K562 (cell line): ENCODE measurements at regions not wholly inside any gene's neighbourhood (a gene's known extent, or its start where the extent isn't known, plus 50 kb on each side); places are given as distances from the start of the nearest gene placed in this dataset.

ENCODE experiments used
- ATAC-seq: fragments of 200-7000 bp; cut with Tn5 transposase; 3 replicates; pipeline ENCODE4 v1.9.1; 2020; ENCODE audit warnings: moderate library complexity
- BruUV-seq: library from RNA; stranded (reverse); fragments of 400-500 nt; replicated peaks from 2 replicates; lab custom pipeline; 2021; lab: Mats Ljungman, UMichigan
- CTCF ChIA-PET: fragments of 300-600 bp; formaldehyde crosslinking; extraction: SDS; loops from one replicate; lab custom pipeline; 2021; ENCODE audit warnings: low intra/inter-chr PET ratio; lab: Yijun Ruan, JAX
- POLR2A ChIA-PET: fragments of 300-600, 350-650 bp; sonication (Branson Sonifier 250); formaldehyde crosslinking; extraction: SDS; loops from one replicate; lab custom pipeline; 2021; ENCODE audit warnings: antibody characterized with exemption, inconsistent platforms; lab: Yijun Ruan, JAX
- DNase-seq, 4 experiments: peaks; one replicate each; pipeline versions ENCODE4 v3.0.0 to v3.0.0-alpha.2; 2011 to 2018; ENCODE audit warnings: low spot score in 3 of 4, mixed read lengths in 3 of 4; ENCODE audit errors: extremely low read depth in 1 of 4
- FAIRE-seq: peaks from 2 replicates; lab custom pipeline; 2011; peaks lifted over from hg19 to GRCh38; lab: Jason Lieb, UNC
- H2AFZ ChIP-seq: 2 replicates; pipeline ENCODE4 v1.6.0; 2011; ENCODE audit warnings: low read depth, low read length, control low read depth, inconsistent platforms
- H3K27ac ChIP-seq: fragments of 200-600 bp; 3 replicates; pipeline ENCODE4 v1.8.0; 2011; ENCODE audit warnings: low read depth, mild to moderate bottlenecking, control low read depth, inconsistent platforms, low read length, moderate library complexity, mixed read lengths; ENCODE audit errors: extremely low read depth
- H3K27me3 ChIP-seq, 2 experiments: fragments of 300-600 bp in 1 of 2; 2 replicates in 1 of 2; 3 replicates in 1 of 2; pipeline versions ENCODE4 v1.6.0 to v1.8.0; 2011; ENCODE audit warnings: inconsistent platforms in 2 of 2, low read length in 2 of 2, mild to moderate bottlenecking in 1 of 2, mixed read lengths in 1 of 2, moderate library complexity in 1 of 2; ENCODE audit not compliant: control insufficient read depth in 2 of 2, insufficient read depth in 2 of 2
- H3K36me3 ChIP-seq: fragments of 300-600 bp; 3 replicates; pipeline ENCODE4 v1.8.0; 2011; ENCODE audit warnings: mild to moderate bottlenecking, low read length, inconsistent platforms; ENCODE audit not compliant: control insufficient read depth, insufficient read depth
- H3K4me1 ChIP-seq, 2 experiments: fragments of 200-600 bp in 1 of 2; replicated peaks in 1 of 2; 2 replicates in 1 of 2; 3 replicates in 1 of 2; pipeline versions ENCODE4 v1.5.1 to v1.8.0; 2011; ENCODE audit warnings: inconsistent platforms in 2 of 2, low read length in 2 of 2, mild to moderate bottlenecking in 1 of 2, mixed read lengths in 1 of 2, moderate library complexity in 1 of 2; ENCODE audit not compliant: control insufficient read depth in 2 of 2, insufficient read depth in 2 of 2
- H3K4me2 ChIP-seq: 2 replicates; pipeline ENCODE4 v1.6.1; 2011; ENCODE audit warnings: low read length, control low read depth, inconsistent platforms, mixed read lengths; ENCODE audit not compliant: insufficient read depth
- H3K4me3 ChIP-seq: fragments of 200-600 bp; sonication (generic), shearing (Covaris generic); 2 replicates; pipeline ENCODE4 v1.5.1; 2016; ENCODE audit warnings: control low read depth, inconsistent platforms
- H3K79me2 ChIP-seq: fragments of 200-600 bp; 3 replicates; pipeline ENCODE4 v1.8.0; 2011; ENCODE audit warnings: low read length, inconsistent platforms; ENCODE audit not compliant: control insufficient read depth, insufficient read depth
- H3K9ac ChIP-seq, 2 experiments: 2 replicates each; pipeline versions ENCODE4 v1.6.0 to v1.6.1; 2011; ENCODE audit warnings: low read depth in 2 of 2, low read length in 2 of 2, control low read depth in 1 of 2, inconsistent platforms in 1 of 2, mild to moderate bottlenecking in 1 of 2, mixed read lengths in 1 of 2; ENCODE audit not compliant: insufficient read depth in 1 of 2
- H3K9me1 ChIP-seq: one replicate; pipeline ENCODE4 v1.6.0; 2011; ENCODE audit warnings: inconsistent platforms, mild to moderate bottlenecking, low read length, moderate library complexity; ENCODE audit not compliant: control insufficient read depth, insufficient read depth
- H3K9me3 ChIP-seq: replicated peaks from 2 replicates; pipeline ENCODE4 v1.5.1; 2011; ENCODE audit warnings: low read depth, low read length, inconsistent platforms; ENCODE audit not compliant: control insufficient read depth, insufficient read depth
- H4K20me1 ChIP-seq: replicated peaks from 2 replicates; pipeline ENCODE4 v1.6.1; 2011; ENCODE audit warnings: low read length, inconsistent platforms, mixed read lengths; ENCODE audit not compliant: control insufficient read depth, insufficient read depth
- KAT2B ChIP-seq: IDR thresholded peaks from one replicate; pipeline ENCODE4 v1.6.1; 2012; ENCODE audit warnings: low read depth, mild to moderate bottlenecking, control low read depth, inconsistent platforms, low read length, moderate library complexity
- NFE2L1 ChIP-seq: fragments of 450-650 bp; IDR thresholded peaks from 2 replicates; pipeline ENCODE4 v1.6.1; 2016; ENCODE audit warnings: missing genetic modification characterization, low read depth, mild to moderate bottlenecking, missing compliant biosample characterization, moderate library complexity, borderline replicate concordance
- NFIC ChIP-seq: fragments of 450-650 bp; IDR thresholded peaks from 2 replicates; pipeline ENCODE4 v1.6.1; 2017; ENCODE audit warnings: mild to moderate bottlenecking, inconsistent platforms
- NFYB ChIP-seq: IDR thresholded peaks from 2 replicates; pipeline ENCODE4 v1.6.1; 2011; ENCODE audit warnings: mild to moderate bottlenecking, moderate library complexity; ENCODE audit not compliant: insufficient read length; ENCODE audit errors: extremely low read depth
- whole genome bisulfite sequencing: fragments of 100-300 bp; shearing (Covaris generic); methylation state at CpG from one replicate; pipeline ENCODE4 v1.1.6; 2016; ENCODE audit warnings: low coverage, mixed read lengths; ENCODE audit not compliant: insufficient coverage; ENCODE audit errors: missing lambda C conversion rate; 5-methylcytosine and 5-hydroxymethylcytosine counted together
- in situ Hi-C: fragments of 300-500 bp; cut with MboI; formaldehyde crosslinking; loops from 4 replicates; pipeline ENCODE4 v1.15.0; 2018; ENCODE audit warnings: inconsistent platforms, mixed read lengths
- intact Hi-C: fragments of 100-400 bp; cut with micrococcal nuclease; formaldehyde crosslinking; loops from 2 replicates; pipeline ENCODE4 v1.14.2; 2022
- TF ChIP-seq, protein P1 (sequence below): fragments of 450-650 bp; IDR thresholded peaks from 2 replicates; pipeline ENCODE4 v1.6.1; 2016; ENCODE audit warnings: low read depth, mild to moderate bottlenecking, moderate library complexity
- TF ChIP-seq, protein P2 (sequence below): fragments of 250-450 bp; sonication (Bioruptor Pico); IDR thresholded peaks from 2 replicates; pipeline ENCODE4 v1.9.0; 2021; ENCODE audit warnings: mild to moderate bottlenecking, inconsistent platforms

DNA sequence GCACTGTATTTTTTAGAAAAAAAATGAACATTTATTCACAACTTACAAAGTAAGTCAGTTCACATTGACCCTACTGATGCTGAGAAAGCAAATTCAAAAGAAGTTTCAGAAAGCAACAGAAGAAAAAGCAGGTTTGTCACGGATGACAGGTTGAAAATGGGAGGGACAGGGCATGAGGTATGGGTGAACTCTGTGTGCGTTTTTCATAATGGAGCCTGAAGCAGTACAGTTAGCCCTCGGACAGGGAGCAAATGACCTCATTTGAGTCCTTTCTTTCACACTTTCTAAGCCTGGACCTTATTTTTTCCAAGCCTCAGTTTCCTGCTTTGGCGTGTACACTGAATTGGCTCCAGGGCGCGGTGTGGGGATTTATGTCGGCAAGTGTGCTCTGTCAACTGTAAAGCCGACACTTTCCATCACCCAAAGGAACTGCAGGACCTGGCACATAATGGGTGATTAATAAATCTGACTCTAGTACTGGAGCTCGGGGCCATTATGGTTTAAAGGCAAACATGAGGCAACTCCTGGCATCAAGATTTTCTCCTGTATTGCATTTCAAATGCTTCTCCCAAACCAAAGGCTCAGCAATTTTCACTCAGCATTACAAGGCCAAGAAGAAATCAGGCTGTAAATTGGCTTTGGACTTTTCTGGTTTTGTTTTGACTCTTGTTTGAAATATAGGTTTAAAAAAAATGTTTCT, 345.5 kb upstream of the DUSP10 start (continued):
- TF ChIP-seq, protein P1, sequence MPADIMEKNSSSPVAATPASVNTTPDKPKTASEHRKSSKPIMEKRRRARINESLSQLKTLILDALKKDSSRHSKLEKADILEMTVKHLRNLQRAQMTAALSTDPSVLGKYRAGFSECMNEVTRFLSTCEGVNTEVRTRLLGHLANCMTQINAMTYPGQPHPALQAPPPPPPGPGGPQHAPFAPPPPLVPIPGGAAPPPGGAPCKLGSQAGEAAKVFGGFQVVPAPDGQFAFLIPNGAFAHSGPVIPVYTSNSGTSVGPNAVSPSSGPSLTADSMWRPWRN, result no peak
- no peak for TF ChIP-seq NFIC

DNA sequence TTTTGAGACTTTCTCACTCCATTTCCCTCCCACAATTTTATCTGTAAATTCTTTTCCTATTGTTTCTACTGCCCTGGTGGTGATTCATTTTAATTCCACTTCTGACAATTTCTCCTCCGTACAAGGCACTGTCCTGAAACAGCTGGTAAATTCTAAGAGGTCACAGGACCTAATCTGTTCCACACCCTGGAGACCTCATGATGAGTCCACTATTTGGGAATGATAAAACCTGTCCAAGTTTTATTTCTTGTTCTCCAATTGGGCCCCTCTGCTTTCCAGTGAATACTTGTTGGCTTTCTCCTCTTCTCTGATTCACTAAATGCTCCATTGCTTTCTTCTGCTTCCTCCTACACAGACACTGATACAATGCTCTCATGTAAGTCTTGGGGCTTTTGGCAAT, 343.1 kb upstream of the DUSP10 start:
- no peak overlapping the region for H3K4me2 ChIP-seq
- no peaks in the 10 kb centered on the region for H4K20me1 ChIP-seq
- CTCF ChIA-PET, result no interaction called here
- FAIRE-seq, result no peak
- POLR2A ChIA-PET, result no interaction called here
- H3K27ac ChIP-seq, result no peak overlapping the region
- H3K9ac ChIP-seq, result no peak overlapping the region
- intact Hi-C loops (no loop called here), in situ Hi-C loops (no loop called here)
- H3K27me3 ChIP-seq, result no peaks in the 10 kb centered on the region
- 5% methylated on average over 1 of the region's 1 CpG for WGBS
- ATAC-seq, result no peak
- no peaks in the 10 kb centered on the region for H3K9me1 ChIP-seq
- H3K4me1 ChIP-seq, result no peaks in the 10 kb centered on the region
- H3K36me3 ChIP-seq, result no peaks in the 10 kb centered on the region
- BruUV-seq, result no TSS peak
- no peak for TF ChIP-seq NFYB
- TF ChIP-seq KAT2B, result no peak
- no peak for TF ChIP-seq NFE2L1 (tag)
- TF ChIP-seq, protein P2, sequence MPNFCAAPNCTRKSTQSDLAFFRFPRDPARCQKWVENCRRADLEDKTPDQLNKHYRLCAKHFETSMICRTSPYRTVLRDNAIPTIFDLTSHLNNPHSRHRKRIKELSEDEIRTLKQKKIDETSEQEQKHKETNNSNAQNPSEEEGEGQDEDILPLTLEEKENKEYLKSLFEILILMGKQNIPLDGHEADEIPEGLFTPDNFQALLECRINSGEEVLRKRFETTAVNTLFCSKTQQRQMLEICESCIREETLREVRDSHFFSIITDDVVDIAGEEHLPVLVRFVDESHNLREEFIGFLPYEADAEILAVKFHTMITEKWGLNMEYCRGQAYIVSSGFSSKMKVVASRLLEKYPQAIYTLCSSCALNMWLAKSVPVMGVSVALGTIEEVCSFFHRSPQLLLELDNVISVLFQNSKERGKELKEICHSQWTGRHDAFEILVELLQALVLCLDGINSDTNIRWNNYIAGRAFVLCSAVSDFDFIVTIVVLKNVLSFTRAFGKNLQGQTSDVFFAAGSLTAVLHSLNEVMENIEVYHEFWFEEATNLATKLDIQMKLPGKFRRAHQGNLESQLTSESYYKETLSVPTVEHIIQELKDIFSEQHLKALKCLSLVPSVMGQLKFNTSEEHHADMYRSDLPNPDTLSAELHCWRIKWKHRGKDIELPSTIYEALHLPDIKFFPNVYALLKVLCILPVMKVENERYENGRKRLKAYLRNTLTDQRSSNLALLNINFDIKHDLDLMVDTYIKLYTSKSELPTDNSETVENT (CRISPR knock-in tag), result no peak
- no peak overlapping the region for H3K4me3 ChIP-seq
- DNase-seq, result no peak
- no peaks in the 10 kb centered on the region for H3K9me3 ChIP-seq
- H2AFZ ChIP-seq, result no peak overlapping the region
- no peaks in the 10 kb centered on the region for H3K79me2 ChIP-seq
